Prostate gland (tissue), 2 donors: ENCODE measurements at regions not wholly inside any gene's neighbourhood (a gene's known extent, or its start where the extent isn't known, plus 50 kb on each side); places are given as distances from the start of the nearest gene placed in this dataset.

Experiments used
- CTCF ChIP-seq, 4 experiments: fragments of 200-600 bp in 2 of 4; fragments of 450-650 bp in 2 of 4; sonication (generic) in 2 of 4; IDR thresholded peaks; 1 replicate in 3 of 4; 2 replicates in 1 of 4; pipeline ENCODE4 v1.5.1; 2016 to 2019; ENCODE audit warnings: antibody characterized with exemption in 4 of 4, mild to moderate bottlenecking in 2 of 4, moderate library complexity in 2 of 4
- POLR2A ChIP-seq: fragments of 450-650 bp; IDR thresholded peaks from one replicate; pipeline ENCODE4 v1.6.1; 2016; ENCODE audit warnings: antibody characterized with exemption, mild to moderate bottlenecking
- POLR2AphosphoS5 ChIP-seq: sonication (generic); formaldehyde crosslinking; IDR thresholded peaks from one replicate; pipeline ENCODE4 v1.6.1; 2017; ENCODE audit warnings: antibody characterized with exemption

- no peak for TF ChIP-seq CTCF (IDR thresholded peaks at IDR 0.05)
- TF ChIP-seq POLR2A: no peak
- no peak for TF ChIP-seq POLR2AphosphoS5
These were observed 1309.2 kb downstream of the MRPL39 start for GRCh38 chr21:24298040-24298439.
